ENCODE measurements at regions not wholly inside any gene's neighbourhood (a gene's known extent, or its start where the extent isn't known, plus 50 kb on each side); places are given as distances from the start of the nearest gene placed in this dataset.
"Not testable (repeated sequence)": the region's sequence is repeated elsewhere in the genome, so short reads cannot be mapped to it uniquely, and the experiment has no call there.

DNA sequence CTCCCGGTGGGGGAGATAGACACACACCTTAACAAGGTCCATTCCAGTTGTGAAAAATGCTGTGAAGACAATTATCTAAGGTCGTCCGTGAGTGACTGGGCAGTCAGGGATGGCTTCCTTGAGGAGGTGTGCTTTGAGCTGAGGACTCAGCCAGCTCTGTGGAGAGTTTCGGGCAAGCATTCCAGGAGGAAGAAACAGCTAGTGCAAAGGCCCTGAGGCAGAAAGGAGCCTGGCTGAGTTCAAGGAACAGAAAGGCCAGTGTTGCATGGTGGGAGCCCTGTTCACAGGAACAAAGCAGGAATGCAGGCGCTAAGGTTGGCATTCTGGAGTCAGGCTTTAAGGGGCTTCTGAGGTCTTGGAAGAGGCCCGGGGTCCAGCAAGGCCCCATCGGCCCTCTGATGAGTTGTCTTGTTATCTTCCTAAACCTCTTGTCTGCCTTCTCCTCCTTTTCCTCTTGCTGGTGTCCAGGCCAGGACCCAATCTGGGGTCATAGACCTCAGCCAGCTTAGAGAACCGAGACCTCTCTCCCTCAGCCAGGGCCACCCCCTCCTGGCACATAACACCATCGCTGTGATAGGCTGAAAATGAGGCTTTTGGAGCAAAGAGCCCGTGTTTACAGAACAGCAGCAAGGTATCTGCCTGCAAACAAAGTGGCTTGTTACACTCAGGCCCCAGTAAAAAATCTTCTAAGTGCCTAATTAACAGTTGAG is 270.2 kb upstream of the MVB12B start:
- no peak for DNase-seq (ENCODE audit: low read depth in 3 of 3)

DNA sequence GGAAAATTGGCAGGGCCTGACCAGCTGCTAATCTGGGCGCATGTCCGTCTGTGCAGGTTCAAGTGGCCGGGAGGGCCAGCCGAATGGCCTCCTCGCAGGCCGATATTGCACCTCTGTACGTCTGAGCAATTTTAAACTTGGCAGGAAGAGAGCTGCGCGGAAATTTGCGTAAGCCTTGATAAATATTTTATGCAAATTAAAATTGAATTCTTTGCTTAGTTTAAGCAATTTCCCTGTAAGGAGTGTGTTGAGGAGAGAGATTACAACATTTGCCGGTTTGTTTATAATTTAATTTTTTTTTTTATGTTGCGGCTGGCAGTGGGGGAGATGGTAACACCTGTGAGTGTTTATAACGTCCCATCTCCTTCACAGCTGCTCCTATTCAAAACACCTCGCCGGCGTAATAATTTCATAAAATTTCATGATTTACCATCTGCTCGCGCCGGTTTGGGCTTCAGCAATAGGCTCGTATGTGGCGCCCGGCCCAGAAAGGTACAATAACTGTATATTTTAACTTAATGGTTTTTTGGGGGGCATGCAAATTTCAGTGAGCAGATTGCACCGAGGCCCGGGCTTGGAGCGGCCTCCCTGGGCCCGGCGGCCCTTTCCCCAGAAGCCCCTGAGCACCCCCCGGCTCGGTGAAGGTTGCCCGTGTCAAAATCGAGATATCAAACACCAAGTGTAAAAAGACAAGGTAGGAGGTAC is 269.4 kb upstream of the MVB12B start:
- DNase-seq (ENCODE audit: low read depth in 3 of 3): no peak

DNA sequence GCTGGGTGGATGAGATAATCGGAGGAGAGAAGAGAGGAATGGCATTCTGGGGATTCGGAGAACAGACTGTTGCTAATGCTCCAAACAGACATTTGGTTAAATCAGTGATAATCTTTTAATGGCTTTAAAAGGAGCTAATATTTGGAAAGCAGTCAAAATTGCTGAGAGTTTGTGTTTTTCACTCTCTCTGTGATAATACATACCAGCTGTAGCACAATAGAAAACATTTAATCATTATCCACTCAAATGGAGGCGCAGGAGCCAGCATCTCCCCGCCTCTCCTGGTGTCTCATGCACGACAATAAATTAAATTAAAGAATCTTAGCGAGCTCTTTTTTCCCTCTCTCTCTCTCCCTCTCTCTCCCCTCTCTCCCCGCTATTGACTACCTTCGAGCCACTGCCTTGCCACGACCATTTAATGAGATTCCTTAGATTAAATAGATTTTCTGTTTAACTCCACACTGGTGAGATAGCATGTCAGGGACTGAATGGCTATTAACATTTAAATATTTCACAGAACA is 268.6 kb upstream of the MVB12B start:
- DNase-seq (ENCODE audit: low read depth in 3 of 3): no peak

DNA sequence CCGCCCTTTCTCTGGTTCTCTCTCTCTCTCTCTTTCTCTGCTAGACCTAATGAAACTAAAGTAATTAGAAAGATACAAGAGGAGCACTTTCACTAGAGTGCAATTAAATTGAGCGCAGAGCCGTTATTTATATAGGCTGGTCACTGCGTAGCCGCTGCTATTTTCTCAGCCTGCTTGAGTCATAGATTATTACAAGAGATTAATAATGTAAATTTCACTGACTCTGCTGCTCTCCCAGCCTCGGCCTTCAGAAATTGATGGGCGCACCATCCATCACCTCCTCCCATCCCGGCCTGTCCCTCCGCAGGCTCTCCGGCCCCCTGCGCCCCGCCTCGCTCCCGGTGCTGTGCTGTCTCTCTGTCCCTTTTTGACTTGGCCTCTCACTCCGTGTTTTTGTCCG is 268.0 kb upstream of the MVB12B start:
- DNase-seq (ENCODE audit: low read depth in 3 of 3): no peak

DNA sequence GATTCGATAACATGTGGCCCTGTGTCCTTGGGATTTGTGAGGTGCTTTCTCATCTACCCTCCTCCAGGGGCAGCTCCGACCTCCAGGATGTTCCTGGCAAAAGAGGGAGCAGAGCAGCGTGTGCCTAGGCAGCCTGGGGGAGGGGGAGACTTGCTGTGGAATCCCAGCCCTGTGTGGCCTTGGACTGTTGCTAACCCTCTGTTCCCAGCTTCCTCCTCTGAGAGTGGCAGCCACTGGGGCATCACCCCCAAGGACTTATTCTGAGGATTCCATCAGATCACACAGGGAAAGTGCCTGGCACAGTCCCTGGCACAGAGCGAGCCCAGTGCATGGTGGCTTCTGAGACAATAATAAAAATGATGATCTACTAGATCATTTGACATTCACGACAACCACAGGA is 265.1 kb upstream of the MVB12B start:
- no peak for DNase-seq (ENCODE audit: low read depth in 3 of 3)

DNA sequence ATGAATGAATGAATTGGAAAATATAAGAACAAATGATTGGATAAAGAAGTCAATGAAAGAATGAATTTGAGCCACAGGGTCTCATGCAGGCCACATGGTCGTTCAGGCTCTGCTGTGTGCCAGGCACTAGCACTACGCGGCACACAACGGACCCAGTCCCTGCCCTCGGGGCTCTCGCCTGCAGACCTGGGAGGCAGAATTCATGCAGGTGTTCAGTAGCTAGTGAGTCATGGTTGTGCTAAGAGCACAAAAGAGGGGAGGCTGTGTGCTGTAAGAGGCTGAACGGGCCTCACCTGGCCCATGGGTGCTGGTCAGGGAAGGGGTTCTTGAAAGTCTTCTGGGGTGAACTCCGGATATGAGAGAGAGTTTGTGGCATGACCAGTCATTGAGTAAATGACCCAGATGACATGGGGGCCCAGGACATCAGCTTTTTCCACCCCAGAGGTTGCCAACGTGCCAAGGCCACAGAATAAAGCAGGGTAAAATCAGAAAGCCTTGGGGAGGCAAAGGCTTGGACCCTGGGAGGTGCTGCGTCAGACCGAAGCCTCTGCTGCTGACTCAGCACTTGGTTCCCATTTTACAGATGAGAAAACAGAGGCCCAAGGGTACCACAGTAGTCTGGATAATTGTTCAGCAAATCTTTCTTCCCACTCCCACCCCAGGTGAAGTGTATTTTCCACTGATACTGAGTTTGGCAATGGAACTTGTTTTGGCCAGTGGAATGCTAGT is 264.3 kb upstream of the MVB12B start:
- no peak for DNase-seq (ENCODE audit: low read depth in 3 of 3)

DNA sequence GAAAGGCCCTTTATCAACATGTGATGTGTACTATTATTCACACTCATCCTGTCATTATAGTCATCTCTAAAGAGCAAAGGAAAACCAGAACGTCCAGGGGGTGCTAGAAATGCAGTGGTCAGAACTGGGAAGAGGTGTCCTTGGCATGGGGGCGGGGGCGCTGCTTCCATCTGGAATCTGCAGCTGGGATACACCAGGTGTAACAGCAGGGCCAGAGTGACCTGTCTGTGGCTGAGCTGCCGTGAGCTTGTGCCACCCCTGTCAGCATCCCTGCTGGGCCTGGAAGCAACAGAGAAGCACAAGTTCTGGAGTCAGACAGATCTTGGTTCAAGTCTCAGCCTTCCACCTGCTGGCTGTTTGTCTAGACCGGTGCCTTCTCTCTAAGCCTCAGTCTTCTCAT is 263.3 kb upstream of the MVB12B start:
- no peak for DNase-seq (ENCODE audit: low read depth in 3 of 3)

DNA sequence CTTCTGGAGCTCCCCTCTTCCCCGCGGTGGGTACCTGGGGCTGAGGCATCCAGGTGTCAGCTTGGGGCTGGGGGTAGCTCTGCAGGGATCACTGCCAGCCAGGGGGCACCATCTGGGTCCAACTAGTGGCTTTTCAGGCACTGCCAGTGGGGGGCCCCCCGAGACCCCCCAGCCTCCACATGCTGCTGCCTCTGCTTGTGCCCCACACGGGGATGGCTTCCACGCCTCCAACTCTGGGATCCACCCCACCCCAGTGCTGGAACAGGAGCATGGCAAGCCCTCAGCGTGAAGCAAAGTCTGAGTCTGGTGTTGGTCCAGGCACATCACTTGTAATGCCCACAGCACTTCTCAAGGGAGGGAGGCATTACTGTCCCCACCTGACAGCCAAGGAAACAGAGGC is 260.5 kb upstream of the MVB12B start:
- DNase-seq (ENCODE audit: low read depth in 3 of 3): no peak

DNA sequence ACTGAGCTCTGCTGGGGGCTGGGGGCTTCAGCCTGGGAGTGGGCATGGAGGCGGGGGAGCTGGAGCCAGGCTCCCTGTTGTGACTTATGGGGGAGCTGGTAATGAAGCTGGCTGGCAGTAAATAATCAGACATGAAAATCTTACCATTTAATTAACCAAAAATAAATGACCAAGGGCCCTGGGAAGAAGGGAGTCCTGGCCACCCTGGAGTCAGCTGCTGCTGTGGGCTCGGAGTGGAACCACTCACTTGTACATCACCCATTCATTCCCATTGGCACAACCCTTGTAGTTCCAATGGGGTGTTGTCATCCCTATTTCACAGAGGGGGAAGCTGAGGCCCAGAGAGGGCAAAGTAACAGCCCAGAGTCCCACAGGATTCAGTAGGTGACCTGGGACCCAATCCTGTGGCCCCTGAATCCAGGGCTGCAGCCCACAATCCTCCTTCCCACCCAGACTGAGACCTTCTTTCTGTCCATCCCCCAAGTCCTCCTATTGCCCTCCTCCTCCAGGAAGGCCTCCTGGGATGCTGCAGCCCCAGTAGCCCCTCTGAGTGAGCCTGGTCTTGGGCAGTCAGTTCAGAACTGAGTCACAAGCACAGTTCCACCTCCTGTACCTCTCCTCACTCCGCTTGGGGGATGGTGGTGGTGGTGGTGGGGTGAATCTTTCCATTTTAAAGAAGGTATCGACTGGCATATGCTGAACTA is 259.4 kb upstream of the MVB12B start:
- no peak for DNase-seq (ENCODE audit: low read depth in 3 of 3)

DNA sequence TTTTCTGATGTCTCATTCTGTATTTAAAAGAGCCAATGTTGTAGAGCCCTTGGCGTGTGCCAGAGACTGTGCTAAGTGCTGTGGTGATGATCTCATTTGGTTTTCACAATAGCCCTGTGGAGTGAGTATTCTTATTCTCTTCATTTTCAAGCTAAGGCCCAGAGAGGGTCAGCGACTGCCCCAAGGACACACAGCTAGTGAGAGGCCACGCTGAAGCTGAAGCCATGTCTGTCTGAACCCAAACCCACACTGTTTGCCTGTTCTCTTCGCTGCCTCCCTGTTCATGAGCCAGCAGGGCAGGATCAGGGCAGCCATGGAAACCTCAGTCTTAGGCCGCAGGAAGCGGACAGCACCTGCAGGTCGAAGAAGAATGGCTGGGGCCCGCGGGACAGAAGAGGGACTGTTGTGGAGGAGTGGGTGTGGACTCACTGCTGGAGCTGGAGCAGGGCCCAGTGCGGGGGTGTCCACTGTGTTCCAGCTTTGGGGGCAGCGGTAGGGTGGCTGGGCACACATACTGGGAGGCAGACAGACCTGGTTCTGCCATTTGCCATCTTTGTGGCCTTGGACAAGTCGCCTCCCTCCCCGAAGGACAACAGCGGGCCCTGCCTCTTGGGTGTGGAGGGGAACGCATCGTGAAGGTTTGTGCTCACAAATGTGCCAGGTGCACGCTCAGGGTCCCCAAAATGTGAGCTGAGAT is 257.9 kb upstream of the MVB12B start:
- no peak for DNase-seq (ENCODE audit: low read depth in 3 of 3)

DNA sequence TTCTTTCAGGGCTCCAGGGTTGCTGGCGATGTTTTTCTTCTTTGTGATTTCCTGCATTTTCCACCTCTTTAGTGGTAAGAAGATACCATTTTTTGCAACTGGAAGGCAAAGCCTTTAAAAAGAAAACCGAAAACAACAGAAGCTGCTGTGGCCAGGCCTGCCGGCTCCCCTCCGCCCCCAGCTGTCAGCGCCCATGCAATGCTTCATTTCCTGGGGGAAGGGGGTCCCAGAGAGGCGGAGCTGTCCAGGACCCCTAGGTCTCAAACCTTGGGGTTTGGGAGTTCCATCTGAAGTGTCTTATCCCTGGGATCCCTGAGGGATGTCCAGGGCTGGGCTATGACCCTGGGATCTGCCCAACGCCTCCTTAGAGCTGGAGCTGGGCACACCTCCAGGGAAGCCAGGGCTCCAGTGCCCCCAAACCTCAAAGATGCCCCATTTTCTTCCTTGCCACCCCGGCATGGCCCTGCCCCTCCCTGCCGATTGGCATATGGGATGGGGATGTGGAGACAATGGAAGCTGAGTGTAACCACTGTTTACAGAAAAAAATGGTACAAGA is 257.2 kb upstream of the MVB12B start:
- no peak for DNase-seq (ENCODE audit: low read depth in 3 of 3)

DNA sequence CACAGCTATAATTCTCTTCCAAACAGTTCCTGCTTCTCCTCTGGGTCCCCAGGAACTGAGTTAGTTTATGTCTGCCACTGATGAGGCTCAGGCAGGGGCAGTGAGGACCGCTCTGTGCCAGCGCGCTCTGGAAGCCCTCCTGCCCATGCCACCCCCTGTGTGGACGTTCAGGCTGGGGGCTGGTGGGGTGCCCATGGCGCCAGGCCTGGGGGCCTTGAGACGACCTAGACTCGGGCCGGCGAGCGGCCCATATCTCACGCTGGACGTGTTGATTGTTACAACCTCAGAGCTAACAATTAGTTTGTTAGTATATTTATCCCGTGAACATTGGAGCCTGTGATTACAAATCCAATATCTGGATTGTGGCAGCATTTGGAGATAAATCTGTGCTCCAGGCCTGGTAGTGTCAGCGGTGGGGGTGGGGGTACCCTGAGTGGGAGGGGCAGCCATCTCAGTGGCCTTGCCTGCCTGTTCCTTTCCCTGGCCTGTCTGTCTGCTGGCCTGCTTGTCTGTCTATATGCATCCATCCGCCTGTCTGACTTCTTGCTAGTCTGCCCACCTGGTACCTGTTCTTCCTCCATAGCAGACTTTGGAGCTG is 256.5 kb upstream of the MVB12B start:
- DNase-seq (ENCODE audit: low read depth in 3 of 3): no peak

DNA sequence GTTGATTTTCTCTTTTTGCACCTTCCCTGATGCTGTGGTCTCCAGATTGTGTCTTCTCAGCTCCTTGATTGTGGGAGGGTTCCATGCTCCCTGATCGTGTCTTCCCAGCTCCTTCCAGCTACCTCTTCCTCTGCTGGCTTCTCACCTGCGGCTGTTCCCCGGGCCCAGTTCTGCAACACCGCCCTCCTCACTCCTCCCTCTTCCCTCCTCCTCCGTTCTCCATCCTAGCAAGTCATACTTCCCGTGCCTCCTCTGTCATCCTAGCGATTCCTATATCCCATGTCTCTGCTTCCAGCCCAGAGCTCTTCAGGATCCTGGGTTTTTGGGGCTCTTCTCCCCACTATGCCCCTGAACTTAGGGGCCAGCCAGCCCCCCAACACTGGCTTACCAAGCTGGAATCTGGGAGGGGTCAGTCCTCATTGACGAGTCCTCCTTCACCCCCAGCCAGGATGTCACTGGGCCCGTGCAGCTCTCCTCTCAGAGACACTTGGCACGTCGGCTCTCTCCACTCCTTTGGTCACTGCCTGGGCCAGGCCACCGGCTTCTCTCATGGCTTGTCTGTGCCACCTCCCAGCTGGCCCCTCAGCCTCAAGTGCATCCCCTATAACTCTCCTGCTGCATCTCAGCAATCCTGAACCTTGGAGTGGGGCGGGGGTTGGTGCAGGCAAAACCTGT is 255.4 kb upstream of the MVB12B start:
- no peak for DNase-seq (ENCODE audit: low read depth in 3 of 3)

DNA sequence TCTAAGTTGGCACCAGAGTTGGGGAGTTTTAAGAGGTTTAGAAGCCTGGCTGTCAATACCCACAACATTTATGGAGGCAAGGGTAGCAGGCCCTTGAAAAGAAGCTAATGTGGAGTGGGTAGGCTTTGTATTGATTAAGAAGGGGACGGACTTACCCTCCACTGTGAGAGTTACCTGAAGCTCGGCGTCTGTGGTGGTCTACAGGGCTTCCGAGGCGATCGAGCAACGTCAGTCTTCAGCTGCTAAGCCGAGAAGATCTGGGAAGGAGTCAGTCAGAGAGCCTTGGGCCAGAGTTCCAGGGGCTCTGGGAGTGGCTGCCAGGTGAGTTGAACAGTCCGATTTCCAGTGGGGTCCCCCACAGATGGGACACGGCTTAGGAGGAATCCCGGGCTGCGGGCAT is 249.0 kb upstream of the MVB12B start:
- not testable (repeated sequence) for DNase-seq (ENCODE audit: low read depth in 3 of 3)

DNA sequence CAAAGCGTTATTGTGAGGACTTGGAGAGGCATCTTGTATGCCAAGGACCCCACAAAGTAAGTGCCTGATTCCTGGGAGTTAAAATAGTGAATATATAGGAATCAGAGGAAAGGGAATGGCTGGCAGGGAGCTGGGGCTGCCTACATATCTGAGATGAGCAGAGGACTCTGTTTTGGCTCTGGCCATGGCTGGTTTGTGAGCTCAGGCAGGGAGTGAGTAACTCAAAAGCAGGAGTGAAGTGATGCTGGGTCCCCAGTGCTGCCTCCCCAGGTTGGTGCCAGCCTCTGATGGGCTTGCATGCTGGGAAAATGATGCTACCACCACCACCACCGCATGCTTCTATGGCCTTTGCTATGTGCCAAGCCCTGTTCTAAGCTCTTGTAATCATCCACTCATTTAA is 246.0 kb upstream of the MVB12B start:
- no peak for DNase-seq (ENCODE audit: low read depth in 3 of 3)

DNA sequence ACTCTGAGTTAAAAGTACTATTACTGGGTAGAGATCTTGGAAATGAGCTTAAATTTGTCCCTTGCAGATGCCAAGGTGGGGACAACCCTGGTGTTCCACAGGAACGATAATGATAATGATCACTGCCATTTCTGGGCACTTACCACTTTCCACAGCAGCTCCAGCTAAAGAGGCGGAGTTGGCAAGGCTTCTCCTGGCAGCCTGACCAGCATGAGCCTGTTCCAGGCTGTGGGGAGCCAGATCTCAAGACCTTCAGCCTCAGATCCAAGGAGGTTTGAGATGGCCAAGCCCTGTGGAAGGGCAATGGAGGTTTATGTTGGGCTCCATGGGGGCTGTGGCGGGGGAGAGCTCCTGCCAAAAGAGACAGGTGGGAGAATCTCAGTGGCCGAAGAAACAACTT is 244.9 kb upstream of the MVB12B start:
- no peak for DNase-seq (ENCODE audit: low read depth in 3 of 3)

DNA sequence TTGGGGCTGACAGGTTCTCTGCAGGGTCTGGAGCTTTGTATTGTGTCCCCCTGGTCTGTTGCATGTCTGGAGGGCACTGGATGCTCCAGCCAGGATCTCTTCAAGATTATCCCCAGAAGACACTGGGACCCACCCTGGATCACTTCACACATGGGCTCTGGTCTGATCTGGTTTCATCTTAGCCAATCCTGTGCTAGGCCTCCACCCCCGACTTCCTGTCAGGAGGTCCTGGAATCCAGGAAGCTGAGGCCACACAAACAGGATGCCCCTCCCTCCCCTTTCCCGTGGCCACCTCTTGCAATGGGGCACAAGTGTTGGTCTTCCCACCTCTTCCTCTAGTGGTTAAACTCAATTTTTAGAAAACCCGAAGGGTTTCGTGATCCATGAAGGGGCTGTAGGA is 242.6 kb upstream of the MVB12B start:
- DNase-seq (ENCODE audit: low read depth in 3 of 3): no peak

DNA sequence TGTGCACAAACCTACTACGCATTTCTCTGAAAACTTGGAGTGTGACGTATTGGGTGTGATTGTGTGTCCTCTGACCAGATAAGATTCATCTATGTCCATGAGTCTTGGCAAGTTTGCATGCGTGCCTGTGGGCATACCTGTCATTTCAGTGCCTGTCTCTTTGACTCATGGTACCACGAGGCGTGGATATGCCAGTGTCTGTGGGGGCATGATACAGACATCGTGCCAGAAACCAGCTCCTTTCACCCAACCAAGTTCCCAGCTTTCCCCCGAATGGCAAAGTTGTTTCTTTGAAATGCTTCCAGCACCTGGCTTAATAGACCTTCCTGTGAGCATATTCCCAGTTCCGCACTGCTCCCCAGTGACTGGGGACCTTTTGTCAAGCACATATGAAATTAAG is 241.9 kb upstream of the MVB12B start:
- DNase-seq (ENCODE audit: low read depth in 3 of 3): no peak

DNA sequence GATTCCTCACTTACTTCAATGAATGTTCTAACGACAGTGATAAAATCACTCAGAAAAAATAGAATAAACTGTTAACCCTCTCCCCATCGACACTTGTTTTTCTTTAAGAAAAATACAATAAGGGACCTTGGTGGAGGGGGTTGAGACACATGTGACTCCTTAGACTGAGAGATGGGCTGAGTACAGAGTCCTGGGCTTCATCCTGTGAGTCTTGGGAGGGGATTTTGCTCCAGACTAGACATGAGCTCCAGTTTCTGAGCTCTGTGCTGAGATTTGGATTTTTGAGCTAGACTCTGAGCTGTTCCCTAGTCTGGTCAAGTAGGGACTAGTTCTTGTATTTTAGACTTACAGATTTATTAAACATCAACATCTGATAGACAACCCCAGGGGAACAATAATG is 241.5 kb upstream of the MVB12B start:
- no peak for DNase-seq (ENCODE audit: low read depth in 3 of 3)

DNA sequence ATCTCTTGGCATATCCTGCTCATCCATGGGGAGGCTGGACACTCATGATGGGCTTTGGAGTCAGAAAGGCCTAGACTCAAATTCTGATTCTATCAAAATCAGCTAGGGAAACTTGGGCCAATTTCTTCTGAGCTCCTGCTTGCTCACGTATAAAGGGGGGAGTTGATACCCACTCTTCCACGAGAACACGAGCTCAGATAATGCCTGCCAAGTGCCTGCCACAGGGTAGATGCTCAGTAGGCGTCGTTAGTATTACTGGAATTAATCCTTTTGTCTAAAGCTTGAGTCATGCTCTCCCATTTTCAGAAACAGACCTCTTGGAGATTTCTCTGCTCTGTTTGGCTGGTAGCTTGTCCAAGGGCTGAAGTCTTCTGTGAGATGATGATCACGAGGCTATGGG is 238.3 kb upstream of the MVB12B start:
- DNase-seq (ENCODE audit: low read depth in 3 of 3): no peak
